ENCODE measurements at regions not wholly inside any gene's neighbourhood (a gene's known extent, or its start where the extent isn't known, plus 50 kb on each side); places are given as distances from the start of the nearest gene placed in this dataset.
"Not testable (repeated sequence)": the region's sequence is repeated elsewhere in the genome, so short reads cannot be mapped to it uniquely, and the experiment has no call there.

- no peak for DNase-seq
Observed at GRCh38 chr6:27532820-27533538, 60.1 kb upstream of the ZNF184 start.

GRCh38 chr6:27531772-27532459 lies 59.0 kb upstream of the ZNF184 start:
- no peak for DNase-seq

GRCh38 chr6:27529796-27530195 lies 56.9 kb upstream of the ZNF184 start:
- DNase-seq: not testable (repeated sequence)

- no peak for DNase-seq
Observed at GRCh38 chr6:27528714-27529113, 55.8 kb upstream of the ZNF184 start.
